ENCODE measurements at regions not wholly inside any gene's neighbourhood (a gene's known extent, or its start where the extent isn't known, plus 50 kb on each side); places are given as distances from the start of the nearest gene placed in this dataset.

DNA sequence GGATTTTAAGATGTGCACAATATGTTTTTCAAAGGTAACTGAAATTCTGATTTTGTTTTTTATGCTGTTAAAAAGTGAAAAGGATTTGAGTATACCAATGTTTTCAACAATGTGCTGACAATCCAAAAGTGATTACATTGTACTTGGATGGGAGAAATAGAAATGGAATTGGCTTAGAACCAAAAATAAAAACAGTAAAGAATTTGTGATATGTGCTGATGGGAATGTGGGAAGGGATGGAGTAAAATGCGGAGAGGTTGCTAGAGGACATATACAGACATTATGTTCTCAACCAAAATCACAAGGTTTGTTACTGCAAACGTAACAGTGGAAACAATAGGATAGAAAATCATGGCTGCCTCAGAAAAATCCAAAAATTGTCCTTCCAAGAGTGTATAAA, 279.3 kb upstream of the TENM4 start:
- peaks cover 7% of the 10 kb centered on the region for H3K9me3 Mint-ChIP-seq
- no peak for DNase-seq (ENCODE audit: low spot score in 2 of 2)

DNA sequence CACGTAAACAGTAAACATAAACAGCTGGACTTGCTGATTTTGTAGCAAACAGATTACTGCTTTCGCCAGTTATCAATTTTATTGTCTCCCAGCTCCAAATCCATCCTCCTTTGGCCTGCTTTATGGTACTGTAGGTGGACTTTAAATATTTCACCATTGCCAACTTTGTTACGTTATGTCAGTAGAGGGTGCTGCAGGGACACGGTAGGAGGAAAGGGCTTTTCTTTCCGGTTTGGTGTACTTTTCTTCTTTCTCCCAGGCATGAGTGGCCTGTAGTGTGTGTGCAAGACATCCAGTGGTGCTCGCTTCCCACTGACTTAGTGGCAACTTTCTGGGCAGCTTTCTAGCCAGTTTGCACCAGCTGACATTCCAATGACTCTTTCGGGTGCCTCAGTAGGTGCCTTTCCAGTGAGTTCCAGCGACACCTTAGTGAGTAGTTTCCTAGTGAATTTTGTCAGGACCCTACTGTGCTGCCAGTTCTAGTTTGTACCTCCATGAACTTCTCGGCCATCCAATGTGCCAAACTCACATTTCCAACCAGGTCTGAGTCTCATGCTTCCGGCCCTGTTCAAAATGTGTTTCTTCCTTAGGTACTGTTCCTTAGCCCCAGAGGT, 267.6 kb upstream of the TENM4 start:
- Mint-ChIP-seq H3K9me3 (peaks cover 12% of the 10 kb centered on the region), H3K4me1 (no peaks in the 10 kb centered on the region), H3K27me3 (no peaks in the 10 kb centered on the region), H3K36me3 (no peaks in the 10 kb centered on the region), H3K27ac (no peak overlapping the region), H3K4me3 (no peak overlapping the region)
- no peak for DNase-seq (ENCODE audit: low spot score in 2 of 2)
- ATAC-seq (ENCODE audit: low read depth), result no peak

More for the DNA sequence above, 279.3 kb upstream of the TENM4 start:
- Mint-ChIP-seq H3K27me3 (peaks cover 3% of the 10 kb centered on the region), H3K36me3 (no peaks in the 10 kb centered on the region), H3K4me3 (no peak overlapping the region), H3K4me1 (no peaks in the 10 kb centered on the region), H3K27ac (no peak overlapping the region)
- ATAC-seq (ENCODE audit: low read depth), result no peak

DNA sequence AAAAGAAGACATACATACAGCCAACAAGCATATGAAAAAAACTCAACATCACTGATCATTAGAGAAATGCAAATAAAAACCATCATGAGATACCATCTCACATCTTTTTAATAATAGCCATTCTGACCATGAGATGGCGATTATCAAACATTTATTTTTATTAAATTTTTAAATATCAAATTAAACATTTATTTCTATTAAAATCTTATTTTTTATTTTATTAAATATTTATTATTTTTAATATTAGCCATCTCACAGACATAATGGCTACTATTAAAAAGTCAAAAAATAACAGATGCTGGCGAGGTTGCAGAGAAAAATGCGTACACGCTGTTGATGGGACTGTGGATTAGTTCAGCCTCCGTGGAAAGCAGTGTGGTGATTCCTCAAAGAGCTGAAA, 264.8 kb upstream of the TENM4 start:
- ATAC-seq (ENCODE audit: low read depth), result no peak
- Mint-ChIP-seq H3K36me3 (no peaks in the 10 kb centered on the region), H3K27me3 (no peaks in the 10 kb centered on the region), H3K9me3 (peaks cover 13% of the 10 kb centered on the region), H3K4me3 (no peak overlapping the region), H3K27ac (no peak overlapping the region), H3K4me1 (no peaks in the 10 kb centered on the region)
- DNase-seq (ENCODE audit: low spot score in 2 of 2), result no peak

DNA sequence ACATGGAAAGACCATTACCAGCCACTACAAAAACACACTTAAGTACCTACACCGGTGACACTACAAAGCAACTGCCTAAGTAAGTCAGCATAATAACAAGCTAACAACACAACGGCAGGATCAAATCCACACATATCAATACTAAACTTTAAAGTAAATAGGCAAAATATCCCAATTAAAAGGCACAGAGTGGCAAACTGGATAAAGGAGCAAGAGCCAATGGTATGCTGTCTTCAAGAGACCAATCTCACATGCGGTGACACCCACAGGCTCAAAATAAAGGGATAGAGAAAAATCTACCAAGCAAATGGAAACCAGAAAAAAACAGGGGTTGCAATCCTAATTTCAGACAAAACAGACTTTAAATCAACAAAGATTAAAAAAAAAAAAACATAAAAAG, 261.5 kb upstream of the TENM4 start:
- Mint-ChIP-seq H3K27ac (no peak overlapping the region), H3K4me3 (no peak overlapping the region), H3K9me3 (peaks cover 11% of the 10 kb centered on the region), H3K27me3 (no peaks in the 10 kb centered on the region), H3K4me1 (no peaks in the 10 kb centered on the region), H3K36me3 (no peaks in the 10 kb centered on the region)
- ATAC-seq (ENCODE audit: low read depth), result no peak
- DNase-seq (ENCODE audit: low spot score in 2 of 2), result no peak

DNA sequence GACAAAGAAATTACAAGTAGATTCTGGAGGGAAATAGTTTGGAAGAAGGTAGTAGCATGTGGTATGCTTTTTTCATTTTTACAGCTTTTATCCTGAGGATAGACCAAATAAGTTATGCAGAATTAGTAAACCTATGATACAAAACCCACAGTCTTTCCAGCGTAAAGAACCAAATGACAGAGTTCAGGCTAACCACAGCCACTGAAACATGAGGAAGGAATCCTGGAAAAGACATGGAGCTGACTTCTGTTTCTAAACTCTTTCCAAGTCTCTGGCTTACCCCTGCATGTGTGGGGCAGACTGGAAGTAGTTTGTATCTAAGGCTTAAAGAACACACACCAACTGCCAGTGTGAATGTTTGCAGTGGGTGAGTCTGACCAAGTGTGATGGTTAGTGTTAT, 258.4 kb upstream of the TENM4 start:
- Mint-ChIP-seq H3K4me3 (no peak overlapping the region), H3K36me3 (no peaks in the 10 kb centered on the region), H3K27ac (no peak overlapping the region), H3K27me3 (peaks cover 3% of the 10 kb centered on the region), H3K9me3 (peaks cover 8% of the 10 kb centered on the region), H3K4me1 (no peaks in the 10 kb centered on the region)
- DNase-seq (ENCODE audit: low spot score in 2 of 2) (no peak), ATAC-seq (ENCODE audit: low read depth) (no peak)

DNA sequence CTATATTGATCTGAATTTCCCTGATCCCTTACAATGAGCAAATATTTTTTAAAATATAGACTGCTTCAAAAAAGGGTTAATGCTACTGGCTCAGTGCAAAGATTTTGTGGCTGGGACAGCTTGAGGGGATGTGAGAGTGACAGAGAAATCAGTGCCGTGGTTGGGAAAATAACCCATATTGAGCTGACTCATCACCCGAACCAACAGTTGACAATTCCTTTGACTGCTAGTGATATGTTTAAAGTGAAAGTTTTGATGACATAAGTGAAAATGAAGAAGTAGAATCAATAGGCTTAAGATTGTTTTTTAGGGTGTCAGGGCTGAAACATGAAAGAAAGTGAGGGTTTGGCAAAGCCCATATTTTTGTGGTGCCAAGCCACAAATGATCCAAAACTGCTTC, 257.1 kb upstream of the TENM4 start:
- no peak for DNase-seq (ENCODE audit: low spot score in 2 of 2)
- no peak for ATAC-seq (ENCODE audit: low read depth)
- no peaks in the 10 kb centered on the region for H3K4me1 Mint-ChIP-seq
- H3K4me3 Mint-ChIP-seq, result no peak overlapping the region
- peaks cover 5% of the 10 kb centered on the region for H3K9me3 Mint-ChIP-seq
- peaks cover 3% of the 10 kb centered on the region for H3K27me3 Mint-ChIP-seq
- no peak overlapping the region for H3K27ac Mint-ChIP-seq
- H3K36me3 Mint-ChIP-seq, result no peaks in the 10 kb centered on the region

DNA sequence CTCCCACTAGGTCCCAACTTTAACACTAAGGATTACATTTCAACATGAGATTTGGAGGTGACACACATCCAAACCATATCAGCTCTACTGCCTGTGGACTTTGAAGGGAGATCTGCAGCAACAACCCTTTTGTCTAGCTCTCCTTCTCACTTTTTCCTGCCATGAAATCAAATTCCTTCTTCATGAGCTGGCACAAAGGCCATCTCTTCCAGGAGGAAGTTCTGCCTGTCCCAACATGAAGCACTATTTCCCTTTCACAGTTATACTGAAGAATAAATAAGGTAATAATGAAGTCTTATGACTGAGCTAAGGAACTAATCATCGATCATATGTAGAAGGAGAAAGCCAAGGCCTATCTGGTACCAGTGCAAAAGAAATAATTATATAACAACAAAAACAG, 253.5 kb upstream of the TENM4 start:
- Mint-ChIP-seq H3K36me3 (no peaks in the 10 kb centered on the region), H3K27me3 (peaks cover 3% of the 10 kb centered on the region), H3K9me3 (no peaks in the 10 kb centered on the region), H3K4me1 (no peaks in the 10 kb centered on the region), H3K27ac (no peak overlapping the region), H3K4me3 (no peak overlapping the region)
- ATAC-seq (ENCODE audit: low read depth) (no peak), DNase-seq (ENCODE audit: low spot score in 2 of 2) (no peak)

DNA sequence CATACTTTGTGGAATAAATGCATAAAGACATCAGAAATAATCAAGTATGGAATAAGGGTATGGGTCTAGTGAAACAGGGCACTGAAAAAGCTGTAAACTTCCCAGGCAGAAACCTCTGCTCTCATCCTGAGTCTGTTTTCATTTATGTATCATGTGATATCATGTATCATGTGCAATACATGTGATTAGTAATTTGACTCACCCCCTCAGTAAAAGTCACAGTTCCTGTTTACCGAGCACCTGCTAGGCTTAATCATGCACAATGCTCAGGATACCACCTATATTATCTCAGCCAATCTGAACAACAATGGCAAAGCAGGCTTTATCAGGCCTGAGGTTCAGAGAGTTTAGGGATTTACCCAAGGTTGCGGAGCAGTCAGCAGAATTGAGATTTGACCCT, 250.6 kb upstream of the TENM4 start:
- no peak for ATAC-seq (ENCODE audit: low read depth)

DNA sequence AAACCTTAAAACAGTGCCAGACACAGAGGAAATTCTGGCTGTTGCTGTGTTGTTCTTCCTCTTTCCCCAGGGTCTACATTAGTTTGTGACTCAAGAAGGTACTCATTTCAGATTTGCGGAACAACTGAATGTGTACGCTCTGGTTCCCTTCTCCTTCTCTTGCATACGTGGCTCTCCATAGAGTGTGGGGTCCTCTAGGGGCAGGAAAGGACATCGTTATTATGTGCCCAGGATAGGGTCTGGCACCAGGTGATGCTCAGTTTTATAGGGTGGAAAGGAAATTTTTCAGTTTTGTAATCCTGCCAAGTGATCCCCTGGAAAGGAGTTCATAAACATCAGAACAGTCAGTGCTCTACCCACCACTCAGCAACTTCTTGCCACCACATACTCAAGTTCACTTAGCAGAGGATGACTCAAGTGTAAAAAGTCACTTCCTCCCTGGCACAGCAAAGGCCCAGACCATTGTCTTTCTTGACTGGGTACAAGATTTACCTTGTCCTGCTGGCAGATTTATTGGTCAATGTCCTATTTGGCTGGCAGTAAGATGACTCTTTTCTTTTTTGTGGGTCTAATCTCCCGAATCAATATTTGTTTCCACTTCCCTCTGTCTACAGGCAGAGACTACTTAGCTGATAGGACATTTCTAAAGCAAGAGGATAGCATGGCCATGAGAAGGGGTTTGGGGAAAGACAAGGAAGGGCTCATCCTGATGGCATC, 246.0 kb upstream of the TENM4 start:
- no peak for ATAC-seq (ENCODE audit: low read depth)
- Mint-ChIP-seq H3K4me1 (no peaks in the 10 kb centered on the region), H3K27ac (no peak overlapping the region), H3K27me3 (peaks cover 2% of the 10 kb centered on the region), H3K4me3 (no peak overlapping the region), H3K9me3 (no peaks in the 10 kb centered on the region), H3K36me3 (no peaks in the 10 kb centered on the region)
- no peak for DNase-seq (ENCODE audit: low spot score in 2 of 2)

More for the DNA sequence above, 250.6 kb upstream of the TENM4 start:
- H3K36me3 Mint-ChIP-seq, result no peaks in the 10 kb centered on the region
- peaks cover 2% of the 10 kb centered on the region for H3K27me3 Mint-ChIP-seq
- H3K4me1 Mint-ChIP-seq, result no peaks in the 10 kb centered on the region
- H3K9me3 Mint-ChIP-seq, result no peaks in the 10 kb centered on the region
- no peak for DNase-seq (ENCODE audit: low spot score in 2 of 2)
- no peak overlapping the region for H3K4me3 Mint-ChIP-seq
- no peak overlapping the region for H3K27ac Mint-ChIP-seq

DNA sequence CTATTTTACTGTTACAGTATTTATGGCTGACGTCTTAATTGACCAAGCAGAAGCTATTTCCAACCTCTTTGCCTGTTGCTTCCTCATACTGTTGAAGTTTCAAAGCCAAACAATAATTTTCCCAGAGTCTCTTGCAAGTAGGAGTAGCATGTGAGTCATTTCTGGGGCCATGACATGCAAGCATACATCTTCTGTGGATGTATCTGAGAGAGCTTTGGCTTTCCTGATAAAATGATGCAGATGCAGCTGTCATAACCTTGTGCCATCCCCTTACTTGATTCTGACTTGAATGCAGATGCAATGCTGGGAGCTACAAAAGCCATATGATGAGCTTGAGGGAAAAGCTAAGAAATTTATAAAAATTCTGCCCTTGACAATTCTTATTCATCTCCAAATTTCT, 243.1 kb upstream of the TENM4 start:
- no peaks in the 10 kb centered on the region for H3K36me3 Mint-ChIP-seq
- DNase-seq (ENCODE audit: low spot score in 2 of 2) (no peak), ATAC-seq (ENCODE audit: low read depth) (no peak)
- no peak overlapping the region for H3K4me3 Mint-ChIP-seq
- H3K27ac Mint-ChIP-seq, result no peak overlapping the region
- H3K27me3 Mint-ChIP-seq, result peaks cover 2% of the 10 kb centered on the region
- H3K9me3 Mint-ChIP-seq, result no peaks in the 10 kb centered on the region
- H3K4me1 Mint-ChIP-seq, result no peaks in the 10 kb centered on the region

DNA sequence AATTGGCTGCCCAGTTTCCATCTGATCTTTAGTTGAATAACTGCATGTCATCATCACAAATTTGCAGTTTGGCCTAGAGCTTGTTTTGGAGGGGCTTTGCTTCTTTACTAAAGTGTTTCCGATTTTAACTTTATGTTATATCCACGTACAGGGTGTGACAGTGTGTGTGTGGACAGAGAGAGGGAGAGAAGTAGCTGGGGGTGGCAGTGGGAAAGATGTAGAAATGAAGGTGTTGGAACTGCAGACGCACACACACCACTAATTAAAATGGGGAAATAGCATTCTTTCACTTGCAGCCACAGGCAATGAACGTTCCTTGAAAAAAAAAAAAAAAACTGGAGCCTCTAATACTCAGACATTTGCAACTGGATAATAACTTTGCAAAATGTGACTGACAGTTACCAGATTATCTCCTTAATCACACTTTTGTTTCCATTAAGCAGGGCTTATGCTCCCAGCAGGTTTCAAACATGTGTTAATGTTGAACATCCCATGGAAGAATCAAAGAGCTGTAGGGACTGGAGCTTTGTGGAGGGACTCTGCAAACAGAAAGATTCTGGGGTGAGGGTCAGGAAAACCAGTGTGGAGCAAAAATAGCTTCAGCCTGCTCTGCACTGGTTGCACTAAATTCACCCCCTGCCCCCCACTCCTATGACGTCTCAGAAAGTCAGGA, 238.1 kb upstream of the TENM4 start:
- DNase-seq (ENCODE audit: low spot score in 2 of 2), result no peak
- Mint-ChIP-seq H3K27ac (no peak overlapping the region), H3K36me3 (no peaks in the 10 kb centered on the region), H3K27me3 (no peaks in the 10 kb centered on the region), H3K4me3 (no peak overlapping the region), H3K9me3 (no peaks in the 10 kb centered on the region), H3K4me1 (no peaks in the 10 kb centered on the region)
- no peak for ATAC-seq (ENCODE audit: low read depth)

DNA sequence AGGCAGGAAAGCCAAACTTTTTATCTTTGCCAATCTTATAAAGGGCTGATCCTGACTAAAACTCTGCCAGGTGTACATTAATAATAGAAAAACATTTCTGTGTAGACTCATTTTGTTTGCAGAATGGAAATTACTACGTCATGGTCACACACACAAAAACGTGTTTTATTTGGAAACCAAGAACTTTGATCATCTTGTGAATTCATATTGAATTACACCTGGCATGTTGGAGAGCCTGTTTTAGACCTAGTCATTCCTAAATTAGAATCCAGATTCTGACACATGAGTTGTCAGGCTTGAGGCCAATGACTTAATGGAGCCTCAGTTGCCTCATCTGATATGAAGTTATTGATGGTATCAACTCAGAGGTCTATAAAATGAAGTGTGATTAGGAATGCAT, 235.6 kb upstream of the TENM4 start:
- Mint-ChIP-seq H3K9me3 (no peaks in the 10 kb centered on the region), H3K4me1 (no peaks in the 10 kb centered on the region), H3K4me3 (no peak overlapping the region), H3K27me3 (no peaks in the 10 kb centered on the region), H3K36me3 (no peaks in the 10 kb centered on the region), H3K27ac (no peak overlapping the region)
- ATAC-seq (ENCODE audit: low read depth) (no peak), DNase-seq (ENCODE audit: low spot score in 2 of 2) (no peak)

DNA sequence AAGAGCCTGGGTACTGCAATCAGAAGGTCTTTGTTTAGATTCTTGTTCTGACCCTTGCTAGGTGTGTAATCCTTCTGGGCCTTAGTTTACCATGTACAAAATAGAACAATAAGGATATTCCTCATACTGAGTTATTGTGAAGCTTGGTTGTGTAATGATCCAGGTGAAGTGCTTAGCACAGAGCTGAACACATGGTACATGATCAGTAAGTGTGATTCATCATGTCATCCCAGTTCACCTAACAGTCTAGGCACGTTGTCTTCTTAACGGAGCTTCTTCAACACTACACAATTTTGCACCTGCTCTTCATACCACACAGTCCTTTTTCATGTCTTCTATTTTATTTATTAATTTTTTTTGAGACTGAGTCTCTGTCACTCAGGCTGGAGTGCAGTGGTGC, 234.3 kb upstream of the TENM4 start:
- Mint-ChIP-seq H3K4me3 (no peak overlapping the region), H3K4me1 (no peaks in the 10 kb centered on the region), H3K36me3 (no peaks in the 10 kb centered on the region), H3K27me3 (no peaks in the 10 kb centered on the region), H3K27ac (no peak overlapping the region), H3K9me3 (no peaks in the 10 kb centered on the region)
- DNase-seq (ENCODE audit: low spot score in 2 of 2) (no peak), ATAC-seq (ENCODE audit: low read depth) (no peak)

DNA sequence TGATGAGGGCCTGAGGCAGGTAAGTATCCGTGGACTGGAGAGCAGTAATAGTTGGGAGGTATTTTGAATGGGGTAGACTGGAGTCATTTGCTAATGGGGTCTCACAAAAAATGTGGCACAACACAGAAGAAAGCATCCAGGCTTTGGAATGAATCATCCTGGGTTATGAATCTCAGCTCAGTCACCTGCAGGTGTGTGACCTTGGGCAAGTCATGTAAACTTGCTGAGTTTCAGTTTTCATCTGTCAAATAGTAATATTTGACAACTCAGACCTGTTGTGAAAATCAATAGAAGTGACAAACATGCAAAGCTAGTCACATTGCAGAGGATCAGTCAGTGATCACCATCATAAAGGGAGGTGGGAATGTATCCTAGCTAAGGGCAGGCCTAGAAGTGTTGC, 232.0 kb upstream of the TENM4 start:
- H3K4me3 Mint-ChIP-seq, result no peak overlapping the region
- no peaks in the 10 kb centered on the region for H3K4me1 Mint-ChIP-seq
- no peak overlapping the region for H3K27ac Mint-ChIP-seq
- H3K9me3 Mint-ChIP-seq, result no peaks in the 10 kb centered on the region
- H3K27me3 Mint-ChIP-seq, result no peaks in the 10 kb centered on the region
- H3K36me3 Mint-ChIP-seq, result no peaks in the 10 kb centered on the region
- no peak for ATAC-seq (ENCODE audit: low read depth)
- DNase-seq (ENCODE audit: low spot score in 2 of 2), result no peak

DNA sequence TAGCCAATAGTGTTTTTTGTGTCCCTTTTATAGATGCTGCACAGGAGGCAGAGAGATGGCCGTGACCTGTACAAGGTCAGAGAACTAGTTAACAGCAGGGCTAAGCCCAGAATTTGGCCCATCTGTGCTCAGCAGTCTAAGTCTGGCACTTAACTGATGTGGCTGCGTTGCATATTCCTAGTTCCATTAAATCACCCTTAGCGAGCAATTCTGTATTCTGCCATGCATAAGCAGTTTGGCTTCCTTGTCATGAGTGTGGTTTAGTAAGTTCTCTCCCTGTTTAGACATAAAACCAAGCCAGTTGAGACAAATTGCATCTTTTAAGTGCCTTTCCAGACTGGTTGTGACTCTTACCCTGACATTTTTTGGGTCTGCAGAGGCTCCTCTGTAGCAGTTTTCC, 230.6 kb upstream of the TENM4 start:
- no peak overlapping the region for H3K4me3 Mint-ChIP-seq
- no peak for ATAC-seq (ENCODE audit: low read depth)
- no peak overlapping the region for H3K27ac Mint-ChIP-seq
- H3K4me1 Mint-ChIP-seq, result no peaks in the 10 kb centered on the region
- no peaks in the 10 kb centered on the region for H3K9me3 Mint-ChIP-seq
- no peaks in the 10 kb centered on the region for H3K36me3 Mint-ChIP-seq
- no peaks in the 10 kb centered on the region for H3K27me3 Mint-ChIP-seq
- DNase-seq (ENCODE audit: low spot score in 2 of 2), result no peak
